SU-DHL-6 (cell line): ENCODE measurements at regions not wholly inside any gene's neighbourhood (a gene's known extent, or its start where the extent isn't known, plus 50 kb on each side); places are given as distances from the start of the nearest gene placed in this dataset.

Experiments
- H2AFZ ChIP-seq: fragments of 200-600 bp; sonication (generic); 2 replicates; pipeline ENCODE4 v1.6.1; 2014; ENCODE audit warnings: low read depth, mild to moderate bottlenecking, moderate library complexity, mixed read lengths, antibody characterized with exemption, low read length; ENCODE audit not compliant: severe bottlenecking
- H3F3A ChIP-seq: fragments of 200-600 bp; shearing (Covaris generic); 2 replicates; pipeline ENCODE4 v1.6.0; 2016; ENCODE audit warnings: antibody characterized with exemption, mild to moderate bottlenecking; ENCODE audit not compliant: insufficient read depth
- H3K27ac ChIP-seq: fragments of 200-600 bp; sonication (generic); 2 replicates; pipeline ENCODE4 v1.5.1; 2016; ENCODE audit warnings: low read depth, mild to moderate bottlenecking, low read length, moderate library complexity, mixed read lengths
- H3K27me3 ChIP-seq: fragments of 200-600 bp; sonication (generic), shearing (Covaris generic); 2 replicates; pipeline ENCODE4 v1.6.0; 2014; ENCODE audit warnings: mild to moderate bottlenecking, low read length
- H3K36me3 ChIP-seq: fragments of 200-600 bp; sonication (generic); 2 replicates; pipeline ENCODE4 v1.6.1; 2014; ENCODE audit warnings: mild to moderate bottlenecking, low read length, mixed read lengths
- H3K4me2 ChIP-seq: fragments of 300-600, 200-600 bp; shearing (Covaris generic), sonication (generic); 2 replicates; pipeline ENCODE4 v1.6.0; 2014; ENCODE audit warnings: low read length, low read depth, mild to moderate bottlenecking; ENCODE audit not compliant: poor library complexity, severe bottlenecking
- H3K4me3 ChIP-seq: fragments of 200-600 bp; sonication (generic); 2 replicates; pipeline ENCODE4 v1.5.1; 2014; ENCODE audit warnings: antibody characterized with exemption, low read length, mild to moderate bottlenecking, mixed read lengths; ENCODE audit not compliant: insufficient read depth, poor library complexity, severe bottlenecking
- H3K79me2 ChIP-seq: fragments of 200-600 bp; sonication (generic); 2 replicates; pipeline ENCODE4 v1.6.1; 2014; ENCODE audit warnings: mild to moderate bottlenecking, low read length, moderate library complexity; ENCODE audit not compliant: insufficient read depth
- H3K9ac ChIP-seq: fragments of 200-600 bp; sonication (generic); 2 replicates; pipeline ENCODE4 v1.7.0; 2014; ENCODE audit warnings: mild to moderate bottlenecking, low read length
- H3K9me2 ChIP-seq: fragments of 200-600 bp; sonication (generic); replicated peaks from 2 replicates; pipeline ENCODE4 v1.6.1; 2014; ENCODE audit warnings: low read length; ENCODE audit not compliant: insufficient read depth
- H3K9me3 ChIP-seq: fragments of 200-600 bp; sonication (generic); 2 replicates; pipeline ENCODE4 v1.6.1; 2014; ENCODE audit warnings: low read length, mixed read lengths; ENCODE audit not compliant: insufficient read depth
- H4K20me1 ChIP-seq: fragments of 200-600 bp; sonication (generic); 2 replicates; pipeline ENCODE4 v1.6.1; 2014; ENCODE audit warnings: low read depth, mild to moderate bottlenecking, antibody characterized with exemption, low read length, moderate library complexity, mixed read lengths
- EZH2phosphoT487 ChIP-seq: fragments of 200-600 bp; sonication (generic), shearing (Covaris generic); conservative IDR thresholded peaks from 2 replicates; pipeline ENCODE4 v1.6.1; 2018; ENCODE audit warnings: mild to moderate bottlenecking, antibody characterized with exemption, low read length, moderate library complexity, mixed read lengths
- TF ChIP-seq, protein P1 (sequence below): fragments of 200-600 bp; sonication (generic); IDR thresholded peaks from one replicate; pipeline ENCODE4 v1.5.1; 2017; ENCODE audit warnings: antibody characterized with exemption, mild to moderate bottlenecking, low read length, moderate library complexity; ENCODE audit not compliant: insufficient read depth, poor library complexity, severe bottlenecking

- TF ChIP-seq, protein P1, sequence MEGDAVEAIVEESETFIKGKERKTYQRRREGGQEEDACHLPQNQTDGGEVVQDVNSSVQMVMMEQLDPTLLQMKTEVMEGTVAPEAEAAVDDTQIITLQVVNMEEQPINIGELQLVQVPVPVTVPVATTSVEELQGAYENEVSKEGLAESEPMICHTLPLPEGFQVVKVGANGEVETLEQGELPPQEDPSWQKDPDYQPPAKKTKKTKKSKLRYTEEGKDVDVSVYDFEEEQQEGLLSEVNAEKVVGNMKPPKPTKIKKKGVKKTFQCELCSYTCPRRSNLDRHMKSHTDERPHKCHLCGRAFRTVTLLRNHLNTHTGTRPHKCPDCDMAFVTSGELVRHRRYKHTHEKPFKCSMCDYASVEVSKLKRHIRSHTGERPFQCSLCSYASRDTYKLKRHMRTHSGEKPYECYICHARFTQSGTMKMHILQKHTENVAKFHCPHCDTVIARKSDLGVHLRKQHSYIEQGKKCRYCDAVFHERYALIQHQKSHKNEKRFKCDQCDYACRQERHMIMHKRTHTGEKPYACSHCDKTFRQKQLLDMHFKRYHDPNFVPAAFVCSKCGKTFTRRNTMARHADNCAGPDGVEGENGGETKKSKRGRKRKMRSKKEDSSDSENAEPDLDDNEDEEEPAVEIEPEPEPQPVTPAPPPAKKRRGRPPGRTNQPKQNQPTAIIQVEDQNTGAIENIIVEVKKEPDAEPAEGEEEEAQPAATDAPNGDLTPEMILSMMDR: no peak
- no peak for TF ChIP-seq EZH2phosphoT487
- Histone ChIP-seq H3K27me3 (no peaks in the 10 kb centered on the region), H3K9me3 (no peaks in the 10 kb centered on the region), H3K9ac (no peak overlapping the region), H2AFZ (no peak overlapping the region), H3K4me3 (no peak overlapping the region), H3K9me2 (no peaks in the 10 kb centered on the region), H3K36me3 (no peaks in the 10 kb centered on the region), H3F3A (no peaks in the 10 kb centered on the region), H3K79me2 (no peaks in the 10 kb centered on the region), H3K4me2 (no peak overlapping the region), H3K27ac (no peak overlapping the region), H4K20me1 (no peaks in the 10 kb centered on the region)
Observed at GRCh38 chr2:181281206-181281832, 175.9 kb upstream of the ITGA4 start.

GRCh38 chr2:181285116-181285515 is 172.1 kb upstream of the ITGA4 start:
- H3K9me2 ChIP-seq: no peaks in the 10 kb centered on the region
- no peaks in the 10 kb centered on the region for H3K36me3 ChIP-seq
- no peak overlapping the region for H3K4me2 ChIP-seq
- H3K9ac ChIP-seq: no peak overlapping the region
- no peak for TF ChIP-seq EZH2phosphoT487
- TF ChIP-seq, protein P1: no peak
- no peak overlapping the region for H3K27ac ChIP-seq
- H4K20me1 ChIP-seq: no peaks in the 10 kb centered on the region
- H3F3A ChIP-seq: no peaks in the 10 kb centered on the region; the same call in 1 of the 2 replicates
- H2AFZ ChIP-seq: no peak overlapping the region
- no peaks in the 10 kb centered on the region for H3K79me2 ChIP-seq
- H3K27me3 ChIP-seq: no peaks in the 10 kb centered on the region
- H3K9me3 ChIP-seq: no peaks in the 10 kb centered on the region
- H3K4me3 ChIP-seq: no peak overlapping the region

GRCh38 chr2:181289698-181290097 is 167.5 kb upstream of the ITGA4 start:
- no peak overlapping the region for H2AFZ ChIP-seq
- H3K9me2 ChIP-seq: no peaks in the 10 kb centered on the region
- no peak for TF ChIP-seq EZH2phosphoT487
- TF ChIP-seq, protein P1: no peak

DNA sequence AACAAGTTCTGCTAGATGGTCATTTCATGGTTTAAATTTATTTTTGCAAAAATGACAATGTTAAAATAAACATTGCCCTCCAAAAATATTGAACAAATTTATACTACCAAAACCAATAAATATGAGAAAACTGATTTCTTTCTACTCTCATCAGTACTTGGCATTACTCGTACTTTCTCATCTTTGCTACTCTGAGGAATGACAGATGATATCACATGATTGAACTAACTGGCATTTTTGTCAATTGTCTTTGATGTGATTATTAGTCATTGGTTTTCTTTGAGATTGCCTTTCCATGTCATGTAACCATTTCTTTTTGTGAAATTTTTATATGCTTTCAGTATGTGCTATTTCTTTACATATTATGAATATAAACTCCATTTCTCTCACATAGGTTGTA is 167.0 kb upstream of the ITGA4 start:
- Histone ChIP-seq H3K4me2 (no peak overlapping the region), H3K9ac (no peak overlapping the region), H3K27me3 (no peaks in the 10 kb centered on the region), H4K20me1 (no peaks in the 10 kb centered on the region), H3K36me3 (no peaks in the 10 kb centered on the region), H3K79me2 (no peaks in the 10 kb centered on the region), H3K4me3 (no peak overlapping the region), H3K9me2 (no peaks in the 10 kb centered on the region), H2AFZ (no peak overlapping the region), H3K9me3 (no peaks in the 10 kb centered on the region), H3K27ac (no peak overlapping the region), H3F3A (no peaks in the 10 kb centered on the region; the same call in 1 of the 2 replicates)
- TF ChIP-seq, protein P1: no peak
- no peak for TF ChIP-seq EZH2phosphoT487

More at GRCh38 chr2:181289698-181290097, 167.5 kb upstream of the ITGA4 start:
- Histone ChIP-seq H3K79me2 (no peaks in the 10 kb centered on the region), H4K20me1 (no peaks in the 10 kb centered on the region), H3K27me3 (no peaks in the 10 kb centered on the region), H3K9me3 (no peaks in the 10 kb centered on the region), H3K4me3 (no peak overlapping the region), H3K4me2 (no peak overlapping the region), H3F3A (no peaks in the 10 kb centered on the region; the same call in 1 of the 2 replicates), H3K27ac (no peak overlapping the region), H3K36me3 (no peaks in the 10 kb centered on the region), H3K9ac (no peak overlapping the region)
